GM12878 (cell line): ENCODE measurements at regions not wholly inside any gene's neighbourhood (a gene's known extent, or its start where the extent isn't known, plus 50 kb on each side); places are given as distances from the start of the nearest gene placed in this dataset.

Source experiments
- ATAC-seq: fragments of 200-7000 bp; cut with Tn5 transposase; 3 replicates; pipeline ENCODE4 v1.9.1; 2020; ENCODE audit warnings: mild to moderate bottlenecking, moderate library complexity
- BruUV-seq: library from RNA; stranded (reverse); fragments of 400-500 nt; replicated peaks from 2 replicates; lab custom pipeline; 2021; lab: Mats Ljungman, UMichigan
- CTCF ChIA-PET: fragments of 300-600 bp; sonication (Branson Sonifier 250); formaldehyde crosslinking; extraction: SDS; loops from one replicate; lab custom pipeline; 2021; ENCODE audit warnings: inconsistent platforms; lab: Yijun Ruan, JAX
- POLR2A ChIA-PET: fragments of 350-600 bp; formaldehyde crosslinking; extraction: SDS; loops from one replicate; lab custom pipeline; 2021; ENCODE audit warnings: inconsistent platforms; lab: Charles Lee
- RAD21 ChIA-PET: fragments of 300-600 bp; sonication (Branson Sonifier 250); formaldehyde crosslinking; loops from one replicate; lab custom pipeline; 2023; ENCODE audit warnings: antibody characterized with exemption; ENCODE audit not compliant: unreplicated experiment; lab: Charles Lee
- SMC1A ChIA-PET: fragments of 300-600 bp; sonication (Branson Sonifier 250); formaldehyde crosslinking; loops from one replicate; lab custom pipeline; 2023; ENCODE audit not compliant: unreplicated experiment, uncharacterized antibody; lab: Charles Lee
- DNase-seq: peaks from one replicate; pipeline ENCODE4 v3.0.0-alpha.2; 2011; ENCODE audit warnings: low read depth, low spot score
- FAIRE-seq: peaks from 3 replicates; lab custom pipeline; 2011; peaks lifted over from hg19 to GRCh38; lab: Jason Lieb, UNC
- H2AFZ ChIP-seq: 2 replicates; pipeline ENCODE4 v1.6.0; 2011; ENCODE audit warnings: low read depth, low read length, control low read depth; ENCODE audit not compliant: control insufficient read depth
- H3K27ac ChIP-seq: 2 replicates; pipeline ENCODE4 v1.5.1; 2011; ENCODE audit warnings: control low read depth; ENCODE audit not compliant: control insufficient read depth, insufficient read depth
- H3K27me3 ChIP-seq, 2 experiments: replicated peaks in 1 of 2; 2 replicates each; pipeline versions ENCODE4 v1.6.0 to v1.6.1; 2011; ENCODE audit warnings: low read length in 1 of 2; ENCODE audit not compliant: control insufficient read depth in 2 of 2, insufficient read depth in 2 of 2
- H3K36me3 ChIP-seq, 2 experiments: 2 replicates each; pipeline ENCODE4 v1.5.1; 2011; ENCODE audit warnings: low read length in 1 of 2; ENCODE audit not compliant: control insufficient read depth in 2 of 2, insufficient read depth in 2 of 2
- H3K4me1 ChIP-seq: 2 replicates; pipeline ENCODE4 v1.6.1; 2011; ENCODE audit warnings: mild to moderate bottlenecking, low read length, moderate library complexity, mixed read lengths; ENCODE audit not compliant: control insufficient read depth, insufficient read depth
- H3K4me2 ChIP-seq: 2 replicates; pipeline ENCODE4 v1.6.0; 2011; ENCODE audit warnings: control low read depth; ENCODE audit not compliant: control insufficient read depth, insufficient read depth
- H3K4me3 ChIP-seq: fragments of 200-600 bp; sonication (generic); 2 replicates; pipeline ENCODE4 v1.5.1; 2016
- H3K79me2 ChIP-seq: 2 replicates; pipeline ENCODE4 v1.6.0; 2011; ENCODE audit warnings: low read length; ENCODE audit not compliant: control insufficient read depth, insufficient read depth
- H3K9ac ChIP-seq: 2 replicates; pipeline ENCODE4 v1.8.0; 2011; ENCODE audit warnings: low read length, control low read depth, mixed read lengths; ENCODE audit not compliant: control insufficient read depth, insufficient read depth
- H3K9me3 ChIP-seq: replicated peaks from 3 replicates; pipeline ENCODE4 v1.5.1; 2011; ENCODE audit warnings: mild to moderate bottlenecking, low read length; ENCODE audit not compliant: control insufficient read depth, insufficient read depth
- H4K20me1 ChIP-seq: 2 replicates; pipeline ENCODE4 v1.6.0; 2011; ENCODE audit not compliant: control insufficient read depth, insufficient read depth
- BHLHE40 ChIP-seq, 2 experiments: fragments of 450-650 bp in 1 of 2; IDR thresholded peaks; 2 replicates each; pipeline ENCODE4 v1.6.1; 2011 to 2017; ENCODE audit warnings: low read depth in 2 of 2, borderline replicate concordance in 1 of 2, improper control_type of control experiment in 1 of 2, low read length in 1 of 2, mild to moderate bottlenecking in 1 of 2
- E4F1 ChIP-seq: fragments of 450-650 bp; IDR thresholded peaks from 2 replicates; pipeline ENCODE4 v1.6.1; 2018; ENCODE audit warnings: borderline replicate concordance, mild to moderate bottlenecking; ENCODE audit not compliant: partially characterized antibody
- IRF4 ChIP-seq: IDR thresholded peaks from 2 replicates; pipeline ENCODE4 v1.6.1; 2011; ENCODE audit warnings: low read depth, low read length
- KDM1A ChIP-seq: fragments of 200-600 bp; sonication (generic); IDR thresholded peaks from 2 replicates; pipeline ENCODE4 v1.6.1; 2016; ENCODE audit warnings: borderline replicate concordance
- SRF ChIP-seq, 2 experiments: IDR thresholded peaks; 2 replicates each; pipeline ENCODE4 v1.6.1; 2011; ENCODE audit warnings: low read depth in 2 of 2, low read length in 2 of 2, mild to moderate bottlenecking in 1 of 2, moderate library complexity in 1 of 2
- TCF12 ChIP-seq: IDR thresholded peaks from 2 replicates; pipeline ENCODE4 v1.6.1; 2011; ENCODE audit warnings: low read depth, mild to moderate bottlenecking, low read length
- ZBTB40 ChIP-seq: fragments of 450-650 bp; IDR thresholded peaks from 2 replicates; pipeline ENCODE4 v1.6.1; 2016; ENCODE audit warnings: mild to moderate bottlenecking, moderate library complexity, borderline replicate concordance
- WGBS: methylation state at CpG from one replicate; pipeline ENCODE4 v1.1.6; 2016; ENCODE audit warnings: low lambda C conversion rate; ENCODE audit not compliant: insufficient replicate concordance, insufficient coverage; ENCODE audit errors: missing lambda C conversion rate; 5-methylcytosine and 5-hydroxymethylcytosine counted together
- in situ Hi-C: fragments of 300-500 bp; cut with MboI; formaldehyde crosslinking; loops from 9 replicates; pipeline ENCODE4 v1.14.3; 2018; ENCODE audit warnings: mixed read lengths
- intact Hi-C: fragments of 100-400 bp; cut with micrococcal nuclease; formaldehyde crosslinking; loops from one replicate; pipeline ENCODE4 v1.14.2; 2022; ENCODE audit not compliant: unreplicated experiment

- TF ChIP-seq TCF12, result no peak
- no peak for TF ChIP-seq IRF4
- TF ChIP-seq KDM1A, result no peak
- no peak for TF ChIP-seq ZBTB40
- no peak for TF ChIP-seq SRF (IDR thresholded peaks at IDR 0.05; ENCODE audit: low read depth in 2 of 2, low read length in 2 of 2)
- TF ChIP-seq BHLHE40 (IDR thresholded peaks at IDR 0.05; ENCODE audit: borderline replicate concordance in 1 of 2, low read depth in 2 of 2, low read length in 1 of 2), result no peak
- no peak for TF ChIP-seq E4F1
- no peaks in the 10 kb centered on the region for H3K79me2 ChIP-seq
- H3K27ac ChIP-seq, result no peak overlapping the region
- no peaks in the 10 kb centered on the region for H4K20me1 ChIP-seq
- intact Hi-C loops (no loop called here), in situ Hi-C loops (no loop called here)
- H3K36me3 ChIP-seq, result no peaks in the 10 kb centered on the region
- ChIA-PET RAD21 (no interaction called here), CTCF (no interaction called here), SMC1A (no interaction called here), POLR2A (no interaction called here)
- no peak overlapping the region for H2AFZ ChIP-seq
- no peaks in the 10 kb centered on the region for H3K9me3 ChIP-seq
- DNase-seq (no peak), FAIRE-seq (no peak), ATAC-seq (no peak)
- WGBS, result 0% methylated on average over 3 of the region's 3 CpGs
- no peak overlapping the region for H3K9ac ChIP-seq
- H3K27me3 ChIP-seq, result no peaks in the 10 kb centered on the region
- no TSS peak for BruUV-seq
- H3K4me1 ChIP-seq, result no peaks in the 10 kb centered on the region
- H3K4me2 ChIP-seq, result no peak overlapping the region
- H3K4me3 ChIP-seq, result no peak overlapping the region
These were observed 143.1 kb downstream of the TRAM1L1 start for GRCh38 chr4:116942315-116942714.
